GM12874 (cell line): ENCODE measurements at regions not wholly inside any gene's neighbourhood (a gene's known extent, or its start where the extent isn't known, plus 50 kb on each side); places are given as distances from the start of the nearest gene placed in this dataset.

Experiments used
- TF ChIP-seq, protein P1 (sequence below): IDR thresholded peaks from 2 replicates; pipeline ENCODE4 v1.5.1; 2011; ENCODE audit warnings: low read depth, mild to moderate bottlenecking, control low read depth, low read length, moderate library complexity; ENCODE audit not compliant: insufficient read depth

DNA sequence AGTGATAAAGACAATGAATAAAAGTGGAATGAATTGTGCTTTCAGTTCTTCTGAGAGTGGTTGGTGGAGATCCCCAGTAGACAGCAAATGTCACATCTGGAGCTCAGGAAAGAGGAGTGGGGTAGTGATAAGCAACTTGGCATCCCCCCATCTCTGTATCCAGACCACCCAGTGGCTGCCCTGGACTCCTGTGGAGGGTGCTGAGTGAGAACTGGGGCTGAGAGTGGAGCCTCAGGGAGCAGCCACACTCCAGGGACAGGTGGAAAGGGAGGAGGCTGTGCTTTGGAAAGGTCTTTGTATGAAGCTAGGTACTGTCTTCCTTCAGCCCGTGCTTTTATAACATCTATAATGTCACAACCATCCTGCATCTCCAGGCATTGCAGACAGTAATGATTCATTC lies 85.6 kb upstream of the RASGRF1 start:
- TF ChIP-seq, protein P1, sequence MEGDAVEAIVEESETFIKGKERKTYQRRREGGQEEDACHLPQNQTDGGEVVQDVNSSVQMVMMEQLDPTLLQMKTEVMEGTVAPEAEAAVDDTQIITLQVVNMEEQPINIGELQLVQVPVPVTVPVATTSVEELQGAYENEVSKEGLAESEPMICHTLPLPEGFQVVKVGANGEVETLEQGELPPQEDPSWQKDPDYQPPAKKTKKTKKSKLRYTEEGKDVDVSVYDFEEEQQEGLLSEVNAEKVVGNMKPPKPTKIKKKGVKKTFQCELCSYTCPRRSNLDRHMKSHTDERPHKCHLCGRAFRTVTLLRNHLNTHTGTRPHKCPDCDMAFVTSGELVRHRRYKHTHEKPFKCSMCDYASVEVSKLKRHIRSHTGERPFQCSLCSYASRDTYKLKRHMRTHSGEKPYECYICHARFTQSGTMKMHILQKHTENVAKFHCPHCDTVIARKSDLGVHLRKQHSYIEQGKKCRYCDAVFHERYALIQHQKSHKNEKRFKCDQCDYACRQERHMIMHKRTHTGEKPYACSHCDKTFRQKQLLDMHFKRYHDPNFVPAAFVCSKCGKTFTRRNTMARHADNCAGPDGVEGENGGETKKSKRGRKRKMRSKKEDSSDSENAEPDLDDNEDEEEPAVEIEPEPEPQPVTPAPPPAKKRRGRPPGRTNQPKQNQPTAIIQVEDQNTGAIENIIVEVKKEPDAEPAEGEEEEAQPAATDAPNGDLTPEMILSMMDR, result no peak

DNA sequence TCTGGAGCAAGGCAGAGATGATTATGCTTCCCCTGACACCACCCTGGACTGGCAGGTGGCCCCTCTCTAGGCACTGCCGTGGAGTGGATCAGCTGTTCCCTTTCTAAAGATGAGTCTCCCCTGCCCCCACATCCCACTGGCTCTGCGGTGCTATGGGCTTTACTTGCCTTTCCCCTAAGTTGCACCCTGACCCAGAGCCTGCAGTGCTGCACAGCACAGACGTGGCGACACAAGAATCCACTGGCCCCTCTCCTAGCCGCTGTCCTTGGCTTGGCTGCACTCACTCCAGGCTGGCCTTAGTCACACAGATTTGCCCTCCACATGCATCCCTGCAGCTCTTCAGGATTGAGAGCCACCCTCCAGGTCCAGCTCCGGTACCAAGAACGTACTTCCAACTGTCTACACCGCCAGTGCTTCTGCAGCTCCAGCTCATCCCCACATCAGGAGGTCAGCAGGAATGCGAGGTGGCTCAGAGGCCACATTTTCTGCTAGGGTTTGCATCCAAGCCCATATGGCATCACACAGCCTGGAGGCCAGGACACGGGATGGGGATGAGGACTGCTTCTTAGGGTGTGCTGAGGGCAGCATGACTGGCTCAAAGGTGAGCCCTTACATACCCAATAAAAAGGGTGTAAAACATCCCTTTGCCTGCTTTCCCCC lies 82.4 kb upstream of the RASGRF1 start:
- TF ChIP-seq, protein P1, result no peak

DNA sequence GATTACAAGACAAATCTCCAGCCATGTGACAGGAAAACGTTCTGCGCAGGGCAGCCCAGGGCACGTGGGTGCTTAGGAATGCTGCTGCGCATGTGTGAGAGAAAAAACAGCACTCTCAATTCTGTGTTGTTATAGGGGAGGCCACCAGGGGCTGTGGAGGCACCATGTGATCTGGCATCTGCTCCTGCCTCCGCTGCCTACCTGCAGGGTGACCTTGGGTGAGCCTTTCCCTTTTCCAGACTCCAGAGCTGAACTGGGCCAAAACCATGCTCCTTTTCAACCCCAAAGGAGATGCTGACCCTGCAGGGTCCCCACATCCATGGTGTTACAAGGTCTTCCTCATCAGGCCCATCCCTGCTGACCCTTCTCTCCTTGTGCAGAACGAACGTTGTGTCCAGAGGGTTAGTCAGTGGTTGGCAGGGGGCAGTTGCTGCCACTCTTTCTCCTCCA lies 81.5 kb upstream of the RASGRF1 start:
- TF ChIP-seq, protein P1, result no peak

DNA sequence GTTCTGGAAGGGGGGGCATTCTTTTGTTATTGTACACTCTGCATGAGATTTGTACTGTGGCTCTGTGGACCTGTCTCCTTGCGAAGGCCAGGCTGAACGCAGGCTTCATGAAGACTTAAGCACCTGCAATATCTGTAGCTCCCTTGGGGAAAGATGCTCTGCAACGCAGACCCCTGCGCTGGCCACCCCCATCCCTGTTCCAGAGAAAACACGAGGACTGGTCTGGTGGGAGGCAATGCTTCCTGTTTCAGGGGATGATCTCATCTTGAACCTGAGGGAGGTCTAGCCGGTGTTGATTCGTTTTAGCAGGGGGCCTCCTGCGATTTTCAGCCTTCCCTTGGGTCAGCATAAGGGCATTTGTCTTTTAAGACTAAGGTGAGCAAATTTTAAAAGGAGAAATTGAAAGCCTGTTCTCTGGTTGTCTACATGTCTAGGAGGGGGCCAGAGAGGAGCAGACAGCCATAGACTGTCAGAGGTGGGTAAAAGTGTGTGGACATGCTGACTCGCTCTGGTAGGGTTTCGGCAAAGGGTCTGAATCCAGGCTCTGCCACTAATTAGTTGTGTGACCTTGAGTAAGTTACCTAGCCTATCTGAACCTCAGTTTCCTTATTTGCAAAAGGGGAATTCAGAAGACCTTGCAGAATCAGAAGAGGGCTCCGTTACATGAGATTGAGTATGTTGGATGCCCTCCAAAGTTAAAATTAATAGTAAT lies 80.9 kb upstream of the RASGRF1 start:
- TF ChIP-seq, protein P1, result no peak

DNA sequence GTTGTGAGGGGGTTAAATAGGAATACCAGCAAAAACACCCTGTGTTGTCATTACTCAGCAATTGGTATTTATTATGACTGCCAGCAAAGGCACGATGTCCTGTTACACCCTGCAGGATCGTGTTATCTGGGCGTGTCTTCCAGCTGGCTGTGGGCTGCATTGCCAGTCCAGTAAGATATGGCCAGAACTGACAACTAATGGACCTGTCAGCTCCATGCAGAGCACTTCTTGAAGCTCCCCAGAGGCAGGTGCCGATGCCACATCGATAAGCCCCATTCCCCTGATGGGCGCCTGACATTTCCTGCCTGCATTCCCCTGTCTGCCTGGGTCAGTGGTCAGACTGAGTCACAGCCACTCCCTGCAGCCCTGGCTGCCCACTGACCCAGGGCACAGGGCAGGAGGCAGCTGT lies 79.7 kb upstream of the RASGRF1 start:
- TF ChIP-seq, protein P1, result no peak

DNA sequence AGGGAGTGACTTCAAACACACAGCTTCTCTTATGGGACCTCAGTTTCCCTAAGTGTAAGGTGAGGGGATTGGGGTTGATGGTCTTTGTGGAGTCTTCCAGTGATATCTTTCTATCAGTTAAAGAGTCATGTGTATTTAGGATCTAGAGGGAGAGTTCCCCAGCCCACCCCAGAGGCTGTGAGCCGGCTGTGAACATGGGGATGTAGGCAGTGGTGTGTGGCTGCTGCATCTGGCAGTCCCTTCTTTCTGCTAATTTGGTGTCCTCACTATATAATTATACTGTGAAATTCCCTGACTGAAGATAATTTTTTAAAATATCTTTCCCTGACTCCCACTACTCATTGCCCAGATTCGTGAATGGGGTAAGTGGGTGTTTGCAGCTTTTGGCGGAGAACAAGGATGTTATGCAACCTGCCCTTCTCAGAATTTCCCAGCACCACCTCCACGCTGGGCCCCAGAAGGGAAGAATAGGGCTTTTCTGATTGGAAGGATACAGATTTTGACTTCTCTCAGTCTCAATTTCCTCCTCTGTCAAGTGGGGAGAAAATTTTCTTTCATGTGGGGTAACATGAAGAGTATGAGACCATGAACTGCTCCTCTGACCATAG lies 79.0 kb upstream of the RASGRF1 start:
- TF ChIP-seq, protein P1, result no peak

DNA sequence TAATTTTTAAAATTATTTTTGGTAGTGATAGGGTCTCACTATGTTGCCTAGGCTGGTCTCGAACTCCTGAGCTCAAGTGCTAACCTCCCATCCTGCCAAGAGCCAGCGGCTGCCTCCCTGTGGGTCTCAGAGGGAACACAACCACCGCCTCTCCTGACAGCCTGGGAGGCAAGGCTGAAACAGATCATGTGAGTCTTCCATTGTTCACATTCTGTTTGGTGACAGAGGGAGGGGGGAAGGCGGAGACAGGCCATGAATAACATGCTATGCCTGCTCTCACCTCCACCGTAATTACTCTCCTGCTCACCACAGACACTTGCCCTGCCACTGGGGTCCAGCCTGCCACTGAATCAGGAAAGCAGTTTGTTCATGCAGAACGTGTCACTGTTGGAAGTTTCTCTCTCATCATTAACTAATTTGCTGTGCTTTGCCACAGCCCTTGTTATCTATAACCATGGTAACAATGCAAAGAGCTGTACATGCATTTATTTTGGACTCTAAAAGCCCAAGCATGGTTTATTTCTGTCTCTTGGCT lies 78.4 kb upstream of the RASGRF1 start:
- TF ChIP-seq, protein P1, result no peak
